Large intestine (tissue), 3 donors: ENCODE measurements at regions not wholly inside any gene's neighbourhood (a gene's known extent, or its start where the extent isn't known, plus 50 kb on each side); places are given as distances from the start of the nearest gene placed in this dataset.

Experiments
- DNase-seq, 2 donors: peaks; one replicate each; pipeline versions ENCODE4 v3.0.0 to v3.0.0-alpha.2; 2013
- H3K27ac ChIP-seq: one replicate; pipeline ENCODE4 v1.5.1; 2013; ENCODE audit warnings: low read length
- H3K27me3 ChIP-seq: 2 replicates; pipeline ENCODE4 v1.6.1; 2013; ENCODE audit warnings: low read length; ENCODE audit not compliant: control insufficient read depth, insufficient read depth
- H3K36me3 ChIP-seq: 2 replicates; pipeline ENCODE4 v1.6.1; 2013; ENCODE audit warnings: low read length; ENCODE audit not compliant: control insufficient read depth, insufficient read depth
- H3K4me1 ChIP-seq: one replicate; pipeline ENCODE4 v1.6.1; 2013; ENCODE audit warnings: low read length; ENCODE audit not compliant: control insufficient read depth, insufficient read depth
- H3K4me3 ChIP-seq: one replicate; pipeline ENCODE4 v1.5.1; 2013; ENCODE audit warnings: low read length
- H3K9me3 ChIP-seq: one replicate; pipeline ENCODE4 v1.6.1; 2013; ENCODE audit warnings: mild to moderate bottlenecking, low read depth, low read length, moderate library complexity; ENCODE audit not compliant: control insufficient read depth
- WGBS: methylation state at CpG from one replicate; pipeline ENCODE4 v1.1.5; 2013; ENCODE audit warnings: low lambda C conversion rate; ENCODE audit not compliant: insufficient coverage; 5-methylcytosine and 5-hydroxymethylcytosine counted together

DNA sequence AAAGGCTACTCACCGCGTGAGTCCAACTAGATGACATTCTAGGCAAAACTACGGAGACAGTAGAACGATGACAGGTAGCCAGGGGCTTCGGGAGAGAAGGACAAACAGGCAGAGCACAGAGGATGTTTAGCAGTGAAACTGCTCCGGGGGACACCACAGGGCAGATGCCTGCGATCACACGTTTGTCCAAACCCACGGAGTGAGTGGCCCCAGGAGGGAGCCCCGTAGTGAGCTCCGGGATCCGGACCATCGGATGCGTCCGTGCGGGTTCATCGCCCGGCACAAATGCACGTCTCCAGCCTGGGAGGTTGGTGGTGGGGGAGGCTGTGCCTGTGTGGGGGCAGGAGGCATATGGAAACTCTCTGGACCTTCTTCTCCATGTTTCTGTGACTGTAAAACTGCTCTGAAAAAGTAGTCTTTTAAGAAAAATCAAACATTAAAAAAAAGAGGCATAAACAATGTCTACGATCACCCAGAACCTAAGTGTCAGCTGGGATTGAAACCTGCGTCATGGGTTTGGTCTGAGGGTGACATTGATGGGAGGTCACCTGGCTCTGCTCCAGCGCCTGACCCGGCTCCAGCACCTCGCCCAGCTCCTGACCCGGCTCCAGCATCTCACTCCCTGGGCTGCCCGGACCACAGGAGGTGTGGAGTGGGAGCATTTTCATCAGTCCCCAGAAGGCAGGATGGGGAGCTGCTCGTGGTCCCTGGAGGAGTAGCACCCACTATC, 83.0 kb upstream of the CTDP1 start:
- H3K36me3 ChIP-seq, result no peaks in the 10 kb centered on the region
- WGBS, result no CpG with 5 or more reads among the region's 27 CpGs
- no peak overlapping the region for H3K27ac ChIP-seq
- H3K9me3 ChIP-seq, result no peaks in the 10 kb centered on the region
- H3K4me1 ChIP-seq, result no peaks in the 10 kb centered on the region
- no peak overlapping the region for H3K4me3 ChIP-seq
- DNase-seq, result no peak
- peaks cover 6% of the 10 kb centered on the region for H3K27me3 ChIP-seq

DNA sequence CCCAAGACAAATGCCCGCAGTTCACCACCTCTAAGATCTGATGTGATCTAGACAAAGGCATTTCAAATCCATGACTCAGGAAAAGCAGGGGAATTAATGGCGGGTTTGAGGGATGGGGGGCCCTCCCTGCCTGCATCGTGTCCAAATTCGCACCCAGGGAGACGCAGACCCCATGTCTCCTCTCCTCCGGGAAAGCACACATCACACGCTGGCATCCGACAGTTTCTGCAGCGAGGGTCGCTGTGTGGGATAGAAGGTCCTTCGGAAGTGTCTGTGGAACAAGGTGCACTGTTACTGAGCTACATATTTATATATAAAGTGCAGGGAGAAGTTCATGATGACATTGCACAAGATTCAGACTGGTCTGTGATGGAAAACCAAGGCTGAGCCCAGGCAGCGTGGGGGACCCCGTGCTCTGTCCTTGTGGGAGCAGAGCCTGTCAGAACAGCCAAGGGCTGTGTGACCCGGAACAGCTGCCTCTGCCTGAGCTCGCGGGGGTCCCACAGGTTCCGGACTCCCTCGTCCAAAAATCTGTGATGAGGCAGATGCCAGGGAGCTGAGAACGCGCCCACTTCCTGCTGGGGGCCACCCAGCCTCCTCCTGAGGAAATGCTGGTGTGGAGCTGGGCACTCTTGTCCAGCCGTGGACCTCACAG, 82.3 kb upstream of the CTDP1 start:
- no peak overlapping the region for H3K4me3 ChIP-seq
- H3K27ac ChIP-seq, result no peak overlapping the region
- no CpG with 5 or more reads among the region's 21 CpGs for WGBS
- no peaks in the 10 kb centered on the region for H3K36me3 ChIP-seq
- no peaks in the 10 kb centered on the region for H3K4me1 ChIP-seq
- H3K9me3 ChIP-seq, result no peaks in the 10 kb centered on the region
- peaks cover 6% of the 10 kb centered on the region for H3K27me3 ChIP-seq
- no peak for DNase-seq

- no CpG with 5 or more reads among the region's 38 CpGs for WGBS
- H3K4me1 ChIP-seq, result no peaks in the 10 kb centered on the region
- no peak for DNase-seq
- H3K27ac ChIP-seq, result no peak overlapping the region
- H3K27me3 ChIP-seq, result peaks cover 6% of the 10 kb centered on the region
- H3K4me3 ChIP-seq, result no peak overlapping the region
- H3K9me3 ChIP-seq, result no peaks in the 10 kb centered on the region
- H3K36me3 ChIP-seq, result no peaks in the 10 kb centered on the region
Measured at GRCh38 chr18:79597831-79598632, 81.6 kb upstream of the CTDP1 start.

GRCh38 chr18:79598633-79599175, 80.9 kb upstream of the CTDP1 start:
- H3K36me3 ChIP-seq, result no peaks in the 10 kb centered on the region
- no CpG with 5 or more reads among the region's 20 CpGs for WGBS
- DNase-seq, result no peak
- H3K9me3 ChIP-seq, result no peaks in the 10 kb centered on the region
- peaks cover 6% of the 10 kb centered on the region for H3K27me3 ChIP-seq
- no peak overlapping the region for H3K27ac ChIP-seq
- no peaks in the 10 kb centered on the region for H3K4me1 ChIP-seq
- H3K4me3 ChIP-seq, result no peak overlapping the region

DNA sequence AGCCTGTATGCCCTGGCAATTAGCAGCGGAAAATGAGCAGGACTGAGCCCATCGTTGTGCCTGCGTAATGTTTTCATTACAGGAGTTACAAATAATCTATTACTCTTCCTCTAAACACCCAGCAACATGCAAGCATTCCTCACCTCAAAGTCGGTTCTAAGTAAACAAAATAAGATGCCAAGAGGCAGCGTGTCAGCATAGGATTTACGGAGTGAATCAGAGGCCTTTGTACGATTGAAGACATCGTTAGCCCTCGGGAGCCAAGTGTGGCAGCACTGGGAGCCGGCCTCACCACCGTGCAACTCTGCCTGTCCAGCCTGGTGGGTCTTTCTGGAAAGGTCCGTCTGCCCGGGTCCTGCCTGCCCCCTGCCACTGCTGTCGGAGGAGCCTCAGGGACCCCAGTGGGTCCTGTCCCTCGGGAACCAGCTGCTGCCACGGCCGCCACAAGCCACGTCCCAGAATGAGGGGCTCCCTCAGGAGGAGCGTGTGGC, 80.1 kb upstream of the CTDP1 start:
- H3K36me3 ChIP-seq, result no peaks in the 10 kb centered on the region
- no CpG with 5 or more reads among the region's 19 CpGs for WGBS
- no peak for DNase-seq
- H3K27ac ChIP-seq, result no peak overlapping the region
- H3K27me3 ChIP-seq, result peaks cover 6% of the 10 kb centered on the region
- H3K9me3 ChIP-seq, result no peaks in the 10 kb centered on the region
- no peak overlapping the region for H3K4me3 ChIP-seq
- no peaks in the 10 kb centered on the region for H3K4me1 ChIP-seq

- Histone ChIP-seq H3K36me3 (no peaks in the 10 kb centered on the region), H3K27me3 (peaks cover 6% of the 10 kb centered on the region), H3K4me3 (no peak overlapping the region), H3K4me1 (no peaks in the 10 kb centered on the region), H3K27ac (no peak overlapping the region), H3K9me3 (no peaks in the 10 kb centered on the region)
- WGBS, result no CpG with 5 or more reads among the region's 6 CpGs
- no peak for DNase-seq
Measured at GRCh38 chr18:79600141-79600540, 79.5 kb upstream of the CTDP1 start.

GRCh38 chr18:79600596-79600995, 79.0 kb upstream of the CTDP1 start:
- no peaks in the 10 kb centered on the region for H3K36me3 ChIP-seq
- no peaks in the 10 kb centered on the region for H3K9me3 ChIP-seq
- H3K4me3 ChIP-seq, result no peak overlapping the region
- peaks cover 6% of the 10 kb centered on the region for H3K27me3 ChIP-seq
- DNase-seq, result no peak
- WGBS, result no CpG with 5 or more reads among the region's 2 CpGs
- H3K27ac ChIP-seq, result no peak overlapping the region
- H3K4me1 ChIP-seq, result no peaks in the 10 kb centered on the region

- 33% methylated on average over 5 of the region's 8 CpGs for WGBS
- Histone ChIP-seq H3K27ac (no peak overlapping the region), H3K36me3 (no peaks in the 10 kb centered on the region), H3K4me1 (no peaks in the 10 kb centered on the region), H3K27me3 (peaks cover 2% of the 10 kb centered on the region), H3K9me3 (no peaks in the 10 kb centered on the region), H3K4me3 (no peak overlapping the region)
- DNase-seq, result no peak
Measured at GRCh38 chr18:79601234-79601633, 78.4 kb upstream of the CTDP1 start.

- Histone ChIP-seq H3K27ac (no peak overlapping the region), H3K27me3 (no peaks in the 10 kb centered on the region), H3K9me3 (no peaks in the 10 kb centered on the region), H3K36me3 (no peaks in the 10 kb centered on the region), H3K4me3 (no peak overlapping the region), H3K4me1 (no peaks in the 10 kb centered on the region)
- DNase-seq, result no peak
- WGBS, result no CpG with 5 or more reads among the region's 37 CpGs
Measured at GRCh38 chr18:79603321-79604204, 76.0 kb upstream of the CTDP1 start.
